ENCODE measurements at regions not wholly inside any gene's neighbourhood (a gene's known extent, or its start where the extent isn't known, plus 50 kb on each side); places are given as distances from the start of the nearest gene placed in this dataset.

- ChIA-PET SMC1A (ENCODE audit: uncharacterized antibody, unreplicated experiment) (no interaction called here), POLR2A (no interaction called here), CTCF (no interaction called here), RAD21 (ENCODE audit: unreplicated experiment) (no interaction called here)
- Histone ChIP-seq H3K4me2 (ENCODE audit: control insufficient read depth, insufficient read depth) (no peak overlapping the region), H3K9ac (ENCODE audit: control insufficient read depth, insufficient read depth, low read length) (no peak overlapping the region), H4K20me1 (ENCODE audit: control insufficient read depth, insufficient read depth) (no peaks in the 10 kb centered on the region), H3K4me1 (ENCODE audit: control insufficient read depth, insufficient read depth, low read length) (no peaks in the 10 kb centered on the region), H3K27ac (ENCODE audit: control insufficient read depth, insufficient read depth) (no peak overlapping the region), H3K27me3 (replicated peaks in 1 of 2; ENCODE audit: control insufficient read depth in 2 of 2, insufficient read depth in 2 of 2, low read length in 1 of 2) (no peaks in the 10 kb centered on the region), H2AFZ (ENCODE audit: control insufficient read depth, low read depth, low read length) (no peak overlapping the region; the same call in 1 of the 2 replicates), H3K4me3 (no peak overlapping the region), H3K36me3 (ENCODE audit: control insufficient read depth in 2 of 2, insufficient read depth in 2 of 2, low read length in 1 of 2) (no peaks in the 10 kb centered on the region), H3K79me2 (ENCODE audit: control insufficient read depth, insufficient read depth, low read length) (no peaks in the 10 kb centered on the region), H3K9me3 (replicated peaks; ENCODE audit: control insufficient read depth, insufficient read depth, low read length) (no peaks in the 10 kb centered on the region)
- ATAC-seq (no peak), FAIRE-seq (no peak), DNase-seq (ENCODE audit: low read depth, low spot score) (no peak)
- in situ Hi-C loops (cut with MboI): no loop called here
- WGBS (ENCODE audit: insufficient coverage, insufficient replicate concordance, low lambda C conversion rate, missing lambda C conversion rate): 1% methylated on average over 3 of the region's 3 CpGs
- no TSS peak for BruUV-seq (replicated peaks)
- intact Hi-C loops (cut with micrococcal nuclease; ENCODE audit: unreplicated experiment): no loop called here
- TF ChIP-seq POLR2AphosphoS5 (IDR thresholded peaks at IDR 0.05; ENCODE audit: low read length) (no peak), ZZZ3 (IDR thresholded peaks at IDR 0.05; ENCODE audit: control insufficient read depth, insufficient read length, low read depth) (no peak), EP300 (IDR thresholded peaks at IDR 0.05; ENCODE audit: borderline replicate concordance in 1 of 2, control insufficient read depth in 1 of 2, low read depth in 2 of 2, low read length in 2 of 2) (no peak), ZBTB33 (IDR thresholded peaks at IDR 0.05) (no peak), ZBED1 (IDR thresholded peaks at IDR 0.05; ENCODE audit: borderline replicate concordance) (no peak), RAD51 (IDR thresholded peaks at IDR 0.05) (no peak), HSF1 (IDR thresholded peaks at IDR 0.05; ENCODE audit: low read depth, low read length) (no peak), SUZ12 (IDR thresholded peaks at IDR 0.05; ENCODE audit: unreplicated experiment) (no peak), CBX5 (IDR thresholded peaks at IDR 0.05; ENCODE audit: low read depth) (no peak), HCFC1 (IDR thresholded peaks at IDR 0.05; ENCODE audit: low read length) (no peak), ZBTB40 (IDR thresholded peaks at IDR 0.05; ENCODE audit: borderline replicate concordance) (no peak), MEF2B (IDR thresholded peaks at IDR 0.05; ENCODE audit: partially characterized antibody, poor library complexity, severe bottlenecking) (no peak)
These were observed 644.3 kb downstream of the BCL11A start for GRCh38 chr2:59909147-59909546.

All from GM12878 (cell line).